ENCODE measurements at regions not wholly inside any gene's neighbourhood (a gene's known extent, or its start where the extent isn't known, plus 50 kb on each side); places are given as distances from the start of the nearest gene placed in this dataset.

- TF ChIP-seq CTCF (IDR thresholded peaks at IDR 0.05) (no peak), POLR2A (IDR thresholded peaks at IDR 0.05) (no peak)
Measured at GRCh38 chrX:138057883-138058282, 492.0 kb downstream of the ZIC3 start.

Data from lower leg skin (tissue), 3 donors.